ENCODE measurements at regions not wholly inside any gene's neighbourhood (a gene's known extent, or its start where the extent isn't known, plus 50 kb on each side); places are given as distances from the start of the nearest gene placed in this dataset.

DNA sequence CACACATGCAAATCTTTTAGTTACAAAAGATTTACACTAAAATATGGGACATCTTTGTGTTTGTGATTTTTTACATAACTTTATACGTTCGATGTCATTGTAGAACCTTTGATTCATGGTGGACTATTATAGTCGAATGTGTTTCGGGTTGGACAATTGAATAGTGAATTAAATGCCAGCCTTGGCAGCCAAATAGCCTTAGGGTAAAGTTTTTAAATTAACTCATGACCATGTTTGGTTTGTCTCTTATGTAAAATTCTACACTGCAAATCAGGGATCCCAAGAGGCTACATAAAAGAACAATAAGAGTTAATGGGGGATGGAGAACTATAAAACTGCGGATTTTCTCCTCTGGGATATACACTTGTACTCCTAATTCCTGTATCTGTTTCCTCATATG is 1735.6 kb upstream of the SPRY2 start:
- ATAC-seq (no peak), DNase-seq (ENCODE audit: low spot score) (no peak)
- H3K4me2 ChIP-seq, result no peak overlapping the region
- H2AFZ ChIP-seq, result peak overlapping the region; percentile 60
- TF ChIP-seq, protein P1, sequence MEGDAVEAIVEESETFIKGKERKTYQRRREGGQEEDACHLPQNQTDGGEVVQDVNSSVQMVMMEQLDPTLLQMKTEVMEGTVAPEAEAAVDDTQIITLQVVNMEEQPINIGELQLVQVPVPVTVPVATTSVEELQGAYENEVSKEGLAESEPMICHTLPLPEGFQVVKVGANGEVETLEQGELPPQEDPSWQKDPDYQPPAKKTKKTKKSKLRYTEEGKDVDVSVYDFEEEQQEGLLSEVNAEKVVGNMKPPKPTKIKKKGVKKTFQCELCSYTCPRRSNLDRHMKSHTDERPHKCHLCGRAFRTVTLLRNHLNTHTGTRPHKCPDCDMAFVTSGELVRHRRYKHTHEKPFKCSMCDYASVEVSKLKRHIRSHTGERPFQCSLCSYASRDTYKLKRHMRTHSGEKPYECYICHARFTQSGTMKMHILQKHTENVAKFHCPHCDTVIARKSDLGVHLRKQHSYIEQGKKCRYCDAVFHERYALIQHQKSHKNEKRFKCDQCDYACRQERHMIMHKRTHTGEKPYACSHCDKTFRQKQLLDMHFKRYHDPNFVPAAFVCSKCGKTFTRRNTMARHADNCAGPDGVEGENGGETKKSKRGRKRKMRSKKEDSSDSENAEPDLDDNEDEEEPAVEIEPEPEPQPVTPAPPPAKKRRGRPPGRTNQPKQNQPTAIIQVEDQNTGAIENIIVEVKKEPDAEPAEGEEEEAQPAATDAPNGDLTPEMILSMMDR (conservative IDR thresholded peaks at IDR 0.05; ENCODE audit: low read depth in 2 of 2), result no peak
- TF ChIP-seq EZH2 (IDR thresholded peaks at IDR 0.05; ENCODE audit: low read depth, unreplicated experiment), result no peak
- TF ChIP-seq ZNF462 (CRISPR knock-in tag; IDR thresholded peaks at IDR 0.05), result no peak
- TF ChIP-seq, protein P2, sequence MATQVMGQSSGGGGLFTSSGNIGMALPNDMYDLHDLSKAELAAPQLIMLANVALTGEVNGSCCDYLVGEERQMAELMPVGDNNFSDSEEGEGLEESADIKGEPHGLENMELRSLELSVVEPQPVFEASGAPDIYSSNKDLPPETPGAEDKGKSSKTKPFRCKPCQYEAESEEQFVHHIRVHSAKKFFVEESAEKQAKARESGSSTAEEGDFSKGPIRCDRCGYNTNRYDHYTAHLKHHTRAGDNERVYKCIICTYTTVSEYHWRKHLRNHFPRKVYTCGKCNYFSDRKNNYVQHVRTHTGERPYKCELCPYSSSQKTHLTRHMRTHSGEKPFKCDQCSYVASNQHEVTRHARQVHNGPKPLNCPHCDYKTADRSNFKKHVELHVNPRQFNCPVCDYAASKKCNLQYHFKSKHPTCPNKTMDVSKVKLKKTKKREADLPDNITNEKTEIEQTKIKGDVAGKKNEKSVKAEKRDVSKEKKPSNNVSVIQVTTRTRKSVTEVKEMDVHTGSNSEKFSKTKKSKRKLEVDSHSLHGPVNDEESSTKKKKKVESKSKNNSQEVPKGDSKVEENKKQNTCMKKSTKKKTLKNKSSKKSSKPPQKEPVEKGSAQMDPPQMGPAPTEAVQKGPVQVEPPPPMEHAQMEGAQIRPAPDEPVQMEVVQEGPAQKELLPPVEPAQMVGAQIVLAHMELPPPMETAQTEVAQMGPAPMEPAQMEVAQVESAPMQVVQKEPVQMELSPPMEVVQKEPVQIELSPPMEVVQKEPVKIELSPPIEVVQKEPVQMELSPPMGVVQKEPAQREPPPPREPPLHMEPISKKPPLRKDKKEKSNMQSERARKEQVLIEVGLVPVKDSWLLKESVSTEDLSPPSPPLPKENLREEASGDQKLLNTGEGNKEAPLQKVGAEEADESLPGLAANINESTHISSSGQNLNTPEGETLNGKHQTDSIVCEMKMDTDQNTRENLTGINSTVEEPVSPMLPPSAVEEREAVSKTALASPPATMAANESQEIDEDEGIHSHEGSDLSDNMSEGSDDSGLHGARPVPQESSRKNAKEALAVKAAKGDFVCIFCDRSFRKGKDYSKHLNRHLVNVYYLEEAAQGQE (IDR thresholded peaks at IDR 0.05; ENCODE audit: unreplicated experiment), result no peak
- TF ChIP-seq ETS1 (IDR thresholded peaks at IDR 0.05), result no peak
- no peak for TF ChIP-seq EZH2phosphoT487 (IDR thresholded peaks at IDR 0.05; ENCODE audit: unreplicated experiment)
- TF ChIP-seq CREB1 (CRISPR knock-in tag; IDR thresholded peaks at IDR 0.05; ENCODE audit: low read depth), result no peak
- no peak for TF ChIP-seq JUNB (IDR thresholded peaks at IDR 0.05; ENCODE audit: unreplicated experiment)
- no peak for TF ChIP-seq STAT1 (IDR thresholded peaks at IDR 0.05; ENCODE audit: unreplicated experiment)
- TF ChIP-seq ZNF331 (CRISPR knock-in tag; IDR thresholded peaks at IDR 0.05; ENCODE audit: low read depth), result no peak
- TF ChIP-seq NANOG (IDR thresholded peaks at IDR 0.05; ENCODE audit: borderline replicate concordance), result no peak
- H4K20me1 ChIP-seq (replicated peaks; ENCODE audit: insufficient read depth), result no peaks in the 10 kb centered on the region
- Mint-ChIP-seq H3K36me3 (ENCODE audit: low read depth) (no peaks in the 10 kb centered on the region), H3K4me1 (peaks cover 18% of the 10 kb centered on the region), H3K4me3 (no peak overlapping the region), H3K27me3 (ENCODE audit: insufficient read depth, low read depth, poor library complexity) (no peaks in the 10 kb centered on the region), H3K27ac (no peak overlapping the region), H3K9me3 (no peaks in the 10 kb centered on the region)
- H3K79me2 ChIP-seq (replicated peaks; ENCODE audit: insufficient read depth), result no peaks in the 10 kb centered on the region
- H3K4me1 ChIP-seq (ENCODE audit: insufficient read depth), result peaks cover 13% of the 10 kb centered on the region
- H3K9me2 ChIP-seq (ENCODE audit: insufficient read depth), result no peaks in the 10 kb centered on the region
- H3K27ac ChIP-seq (ENCODE audit: low read depth), result no peak overlapping the region
- H3F3A ChIP-seq (replicated peaks; ENCODE audit: low read depth), result no peaks in the 10 kb centered on the region
- no peak overlapping the region for H3K4me3 ChIP-seq
- no peaks in the 10 kb centered on the region for H3K27me3 ChIP-seq (ENCODE audit: insufficient read depth)
- no peaks in the 10 kb centered on the region for H3K36me3 ChIP-seq (ENCODE audit: insufficient read depth)
